GM21381 (cell line): ENCODE measurements at regions not wholly inside any gene's neighbourhood (a gene's known extent, or its start where the extent isn't known, plus 50 kb on each side); places are given as distances from the start of the nearest gene placed in this dataset.

Source experiments
- ATAC-seq: cut with Tn5 transposase; IDR thresholded peaks from one replicate; pipeline ENCODE4 v1.9.1; 2021; ENCODE audit warnings: mild to moderate bottlenecking, moderate library complexity; ENCODE audit not compliant: unreplicated experiment

DNA sequence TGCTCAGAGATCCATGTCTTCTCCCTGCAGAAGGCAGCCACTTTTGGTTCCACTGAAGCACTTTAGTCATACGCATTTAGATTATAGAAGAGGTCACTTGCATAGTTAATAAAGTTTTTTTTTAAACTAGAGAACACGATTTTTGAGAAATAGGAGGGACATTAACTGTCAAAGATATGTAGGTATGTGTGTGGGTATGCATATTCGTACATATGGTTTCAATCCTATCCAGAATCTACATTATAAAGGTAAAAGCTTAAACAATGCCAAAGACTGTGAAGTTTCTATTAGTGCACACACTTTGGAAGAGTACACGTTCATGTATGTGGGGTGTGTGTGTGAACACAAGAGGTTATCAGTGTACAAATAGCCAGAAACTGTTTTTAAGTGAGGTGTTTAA is 103.2 kb downstream of the BTBD3 start:
- no peak for ATAC-seq

DNA sequence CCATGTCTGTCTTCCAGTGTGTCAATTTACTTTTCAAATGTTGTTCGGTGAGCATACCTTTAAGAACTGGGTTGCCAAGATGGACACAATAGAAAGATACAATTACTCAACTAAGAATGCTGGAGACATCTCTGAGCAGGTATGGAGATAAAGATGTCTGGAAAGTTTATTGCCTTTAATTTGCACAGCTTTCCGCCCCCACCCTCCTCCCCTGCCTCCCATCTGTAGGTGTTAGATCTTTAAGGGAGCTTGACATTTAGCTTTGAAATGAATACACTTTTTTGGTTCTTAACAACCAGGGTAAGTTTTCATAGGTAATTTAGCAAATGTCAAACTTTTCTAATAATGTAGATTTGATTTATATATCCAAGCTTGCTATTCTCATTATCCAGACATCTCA is 104.4 kb downstream of the BTBD3 start:
- no peak for ATAC-seq

DNA sequence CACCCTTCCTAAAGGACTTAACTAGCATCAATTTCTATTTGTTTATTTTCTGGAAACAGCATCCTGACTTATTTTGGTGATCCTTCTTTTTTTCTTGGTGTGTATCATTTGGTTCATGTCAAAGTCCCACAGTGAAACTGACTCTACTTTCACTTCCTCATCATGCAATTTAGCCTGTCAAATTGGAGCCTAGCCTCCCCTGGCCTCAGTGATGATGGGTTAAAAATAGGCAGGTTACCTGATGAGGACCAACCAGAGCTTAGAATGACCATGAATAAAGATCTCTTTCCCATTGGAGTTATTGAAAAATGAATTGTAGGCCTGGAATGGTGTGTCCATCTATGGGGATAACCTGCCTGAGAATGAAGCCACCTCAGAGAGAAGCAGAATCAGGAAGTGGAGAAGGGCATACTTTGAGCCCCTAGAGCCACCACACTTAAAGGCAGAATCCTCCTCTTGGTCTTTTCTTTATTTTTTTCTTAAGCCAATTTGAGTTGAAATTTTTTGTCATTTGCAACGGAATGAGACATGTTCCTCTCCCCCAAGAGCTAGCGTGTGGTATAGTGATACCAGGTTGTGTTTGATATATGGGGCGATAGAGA is 105.6 kb downstream of the BTBD3 start:
- no peak for ATAC-seq

DNA sequence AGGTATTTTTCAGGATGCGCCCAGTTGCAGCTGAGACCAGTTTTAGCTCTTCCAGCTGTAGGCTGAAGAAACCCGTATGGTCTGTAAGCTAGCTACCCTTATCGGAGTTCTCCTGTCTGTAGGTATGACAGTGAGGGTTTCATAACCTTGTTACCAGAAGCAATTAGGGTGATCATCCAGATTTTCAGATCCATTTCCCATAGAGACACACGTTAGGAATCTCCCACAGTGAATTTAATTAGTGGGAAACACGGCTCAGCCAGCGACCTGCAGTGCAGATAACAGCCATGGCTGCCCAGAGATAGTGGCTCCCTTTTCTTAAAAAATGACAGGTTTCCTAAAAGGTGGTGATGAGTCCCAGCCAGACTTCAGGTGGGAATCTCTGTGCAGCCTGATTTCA is 111.1 kb downstream of the BTBD3 start:
- ATAC-seq: no peak

DNA sequence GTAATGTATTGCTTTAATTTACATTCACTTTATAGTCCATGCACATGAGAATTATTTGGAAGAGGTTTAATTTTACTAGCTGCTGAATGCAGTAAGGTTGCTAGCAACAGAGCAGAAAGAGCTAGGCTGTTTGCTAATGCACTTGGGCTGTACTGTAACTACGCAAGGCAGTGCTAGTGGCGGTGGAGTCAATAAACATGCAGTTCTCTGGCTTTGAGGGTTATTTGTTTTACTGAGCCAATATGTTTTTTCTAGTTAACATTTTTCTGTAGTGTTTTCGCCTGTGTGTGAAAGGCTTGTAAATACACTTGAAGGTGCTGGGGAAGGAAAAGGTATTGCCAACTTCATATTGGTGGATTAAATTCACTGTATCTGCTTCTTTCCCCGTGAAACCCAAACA is 112.8 kb downstream of the BTBD3 start:
- ATAC-seq: no peak

DNA sequence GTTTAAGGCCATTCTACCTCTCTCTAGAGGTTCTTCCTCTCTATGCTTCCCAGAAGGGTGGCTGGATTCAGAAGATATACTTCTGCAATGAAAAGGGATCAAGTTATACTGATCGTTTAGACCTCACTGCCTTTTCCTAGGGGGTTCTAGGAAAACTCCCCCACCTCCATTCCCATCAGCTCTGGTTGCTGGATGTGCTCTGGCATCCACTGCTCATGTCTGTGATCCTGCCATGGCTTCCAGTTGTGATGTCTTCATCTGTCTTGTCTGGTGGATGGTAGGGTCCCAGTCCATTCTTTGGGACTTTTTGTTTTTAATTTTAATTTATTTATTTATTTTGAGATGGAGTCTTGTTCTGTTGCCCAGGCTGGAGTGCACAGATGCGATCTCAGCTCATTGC is 118.4 kb downstream of the BTBD3 start:
- no peak for ATAC-seq

DNA sequence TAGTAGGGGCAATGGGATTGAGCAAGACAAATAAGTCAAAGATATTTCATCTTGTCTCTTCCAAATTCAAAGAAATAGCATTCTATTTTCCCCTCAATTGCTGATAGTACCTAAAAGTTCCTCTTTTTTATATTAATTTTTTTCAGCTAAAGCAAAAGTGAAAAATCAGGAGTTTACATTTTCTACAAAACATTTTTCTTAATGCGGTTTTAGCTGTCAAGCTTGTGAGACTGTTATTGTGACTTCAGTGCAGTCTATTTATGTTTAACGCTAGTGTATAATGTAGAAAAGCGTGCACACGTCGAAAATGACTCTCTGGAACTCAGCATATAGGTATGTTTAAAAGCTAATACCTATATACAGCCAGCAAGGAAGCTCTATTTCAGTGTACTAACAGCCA is 119.8 kb downstream of the BTBD3 start:
- ATAC-seq: no peak

DNA sequence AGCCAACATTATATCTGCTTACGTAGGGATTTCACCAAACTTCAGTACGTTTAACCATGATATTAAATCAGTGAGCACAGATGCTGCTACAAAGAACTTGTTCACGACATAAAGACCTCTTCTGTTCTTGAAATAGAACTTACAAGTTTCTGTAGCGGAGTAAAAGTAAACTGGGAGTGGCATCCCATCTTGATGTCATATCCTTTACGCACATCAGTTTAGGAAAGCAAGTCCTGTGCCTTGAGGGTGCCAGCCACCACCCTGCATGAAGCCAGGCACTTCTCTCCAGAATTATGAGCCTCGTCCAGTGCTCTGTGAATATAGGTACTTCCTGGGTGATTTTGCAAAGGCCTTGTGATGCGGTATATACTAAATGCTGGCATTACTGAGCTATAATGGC is 122.6 kb downstream of the BTBD3 start:
- ATAC-seq: no peak

DNA sequence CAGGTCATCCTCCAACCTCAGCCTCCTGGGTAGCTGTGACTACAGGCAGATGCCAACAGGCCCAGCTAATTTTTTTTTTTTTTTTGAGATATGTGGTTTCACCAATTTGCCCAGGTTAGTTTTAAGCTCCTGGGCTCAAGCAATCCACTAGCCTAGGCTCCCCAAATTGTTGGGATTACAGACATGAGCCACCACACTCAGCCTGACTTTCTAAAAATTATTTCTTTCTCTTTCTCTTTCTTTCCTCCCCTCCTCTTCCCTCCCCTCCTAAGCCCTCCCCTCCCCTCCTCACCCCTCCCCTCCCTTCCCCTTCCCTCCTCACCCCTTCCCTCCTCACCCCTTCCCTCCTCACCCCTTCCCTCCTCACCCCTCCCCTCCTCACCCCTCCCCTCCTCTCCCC is 127.3 kb downstream of the BTBD3 start:
- ATAC-seq: no peak

DNA sequence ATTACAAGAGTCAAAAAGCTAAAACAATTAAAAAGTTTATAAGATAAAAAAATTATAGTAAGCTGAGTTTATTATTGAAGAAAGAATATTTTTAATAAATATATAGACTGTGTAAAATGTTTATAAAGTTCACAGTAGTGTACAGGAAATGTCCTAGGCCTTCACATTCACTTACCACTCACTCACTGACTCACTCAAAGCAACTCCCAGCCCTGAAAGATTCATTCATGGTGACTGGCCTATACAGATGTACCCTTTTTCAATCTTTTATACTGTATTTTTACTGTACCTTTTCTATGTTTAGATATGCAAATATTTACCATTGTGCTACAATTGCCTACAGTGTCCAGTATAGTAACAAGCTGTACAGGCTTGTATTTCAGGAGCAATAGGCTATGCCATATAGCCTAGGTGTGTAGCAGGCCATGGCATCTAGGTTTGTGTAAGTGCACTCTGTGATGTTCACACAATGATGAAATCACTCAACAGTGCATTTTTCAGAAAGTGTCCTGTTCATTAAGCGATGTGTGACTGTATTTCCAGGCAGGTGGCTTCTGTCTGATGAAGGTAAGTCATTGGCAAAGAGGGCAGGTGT is 130.2 kb downstream of the BTBD3 start:
- ATAC-seq: no peak

DNA sequence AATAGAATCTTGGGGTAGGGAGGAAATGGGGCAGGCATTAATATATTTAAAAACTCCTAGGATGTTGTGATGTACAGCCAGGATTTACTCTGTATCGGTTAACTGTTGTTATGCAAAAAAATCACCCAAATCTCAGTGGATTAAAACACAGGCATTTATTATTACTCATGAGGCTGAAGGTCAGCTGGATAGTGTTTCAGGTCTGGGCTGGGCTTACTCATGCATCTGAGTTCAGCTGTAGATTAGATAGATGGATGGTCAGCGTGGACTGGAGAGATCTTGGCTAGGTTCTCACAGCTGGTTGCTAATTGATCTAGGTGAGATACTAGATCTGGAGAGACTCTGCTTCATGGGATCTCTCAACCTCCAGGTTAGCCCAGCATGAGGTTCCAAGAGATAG is 131.4 kb downstream of the BTBD3 start:
- no peak for ATAC-seq

DNA sequence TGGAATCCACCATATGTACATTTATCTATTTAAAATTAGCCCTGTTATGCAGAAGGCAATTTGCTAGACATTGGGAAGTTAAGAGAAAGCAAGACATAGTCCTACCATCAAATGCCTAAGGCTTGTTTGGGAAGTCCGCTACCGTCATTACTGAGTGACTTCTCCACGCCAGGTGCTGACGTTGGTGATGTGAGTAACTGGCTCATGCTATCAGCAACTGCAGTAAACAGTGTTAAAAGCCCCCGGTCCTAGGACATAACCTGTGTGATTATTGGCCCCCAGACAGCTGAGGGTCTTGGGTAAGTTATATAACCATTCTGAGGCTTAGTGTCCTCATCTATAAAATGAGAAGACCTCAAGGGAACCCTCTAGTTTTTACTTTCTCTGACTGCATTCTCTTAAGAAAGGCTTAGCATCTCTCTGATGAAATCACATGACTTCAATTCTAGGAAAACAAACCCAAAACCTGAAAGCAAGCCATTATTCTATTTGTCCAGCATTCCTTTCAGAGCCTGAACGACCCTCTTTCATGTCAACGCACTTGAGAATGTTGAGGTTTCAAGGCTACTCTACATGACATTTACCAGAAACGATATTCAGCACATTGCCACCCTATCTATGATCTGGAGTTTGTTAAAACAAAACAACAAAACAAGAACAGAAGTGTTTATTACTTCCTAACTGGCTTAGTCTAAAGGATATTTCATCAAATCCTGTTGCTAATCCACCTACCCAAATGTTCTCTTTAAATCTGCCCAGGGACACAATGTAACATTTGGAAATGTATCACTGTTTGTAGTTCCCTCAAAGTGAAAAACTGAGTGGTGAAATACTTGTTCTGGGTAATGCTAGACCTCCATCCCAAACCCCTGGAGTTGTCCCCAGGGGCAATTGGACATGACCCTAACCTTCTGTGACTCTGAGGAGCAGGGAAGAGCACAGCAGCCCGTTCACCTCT is 133.8 kb downstream of the BTBD3 start:
- no peak for ATAC-seq

DNA sequence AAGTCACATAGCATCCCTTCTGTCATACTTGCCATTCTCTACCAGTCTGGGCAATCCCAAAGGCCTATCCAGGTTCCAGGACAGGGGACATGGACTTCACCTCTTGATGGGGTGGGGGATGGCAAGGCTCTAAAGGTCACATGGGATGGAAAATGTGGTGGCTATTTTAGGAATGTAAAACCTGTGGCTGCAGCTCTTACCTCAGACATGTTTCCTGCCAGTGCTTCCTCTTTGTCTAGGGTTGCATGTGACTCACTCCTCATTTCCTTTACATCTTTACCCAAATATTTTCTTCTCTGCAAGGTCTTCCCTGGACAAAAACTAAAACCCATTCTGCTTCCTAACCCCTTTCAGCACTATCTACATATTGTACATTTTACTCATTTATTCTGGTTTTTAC is 135.7 kb downstream of the BTBD3 start:
- no peak for ATAC-seq

DNA sequence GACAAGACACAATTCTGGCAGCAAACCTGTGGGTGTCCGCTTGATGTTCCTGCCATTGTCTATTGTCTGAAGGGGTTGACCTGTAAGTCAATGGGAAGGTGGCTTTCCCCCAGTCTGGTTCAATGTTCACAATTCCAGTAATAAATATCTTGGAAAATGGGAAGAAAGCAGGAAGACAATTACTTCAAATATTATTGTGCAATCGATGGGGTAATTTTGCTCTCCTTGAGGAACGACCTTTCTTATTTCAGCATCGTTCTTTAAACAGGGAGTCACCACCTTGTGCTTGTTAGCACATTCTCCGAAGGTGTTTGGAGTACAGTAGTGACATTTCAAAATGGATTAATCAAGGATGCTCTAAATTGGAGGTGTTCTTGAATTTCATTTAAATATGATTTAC is 136.9 kb downstream of the BTBD3 start:
- ATAC-seq: no peak

DNA sequence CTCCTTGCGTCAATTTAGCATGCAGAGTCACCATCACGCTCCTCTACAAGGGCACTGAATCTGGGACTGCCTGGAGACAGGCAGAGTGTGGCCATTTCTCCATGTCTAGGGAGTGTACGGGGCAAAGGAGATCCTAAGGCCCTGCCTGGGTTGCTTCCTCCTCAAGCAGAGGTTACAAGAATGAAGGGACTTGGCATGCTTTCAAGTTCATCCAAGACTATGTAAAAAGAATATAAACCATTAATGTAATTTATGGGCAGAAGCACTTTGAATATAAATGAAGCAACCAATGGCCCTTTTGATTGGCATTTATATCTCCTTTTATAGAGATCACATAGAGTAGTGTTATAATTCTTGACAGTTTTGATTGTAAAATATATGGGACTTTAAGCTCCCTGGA is 137.5 kb downstream of the BTBD3 start:
- ATAC-seq: no peak

DNA sequence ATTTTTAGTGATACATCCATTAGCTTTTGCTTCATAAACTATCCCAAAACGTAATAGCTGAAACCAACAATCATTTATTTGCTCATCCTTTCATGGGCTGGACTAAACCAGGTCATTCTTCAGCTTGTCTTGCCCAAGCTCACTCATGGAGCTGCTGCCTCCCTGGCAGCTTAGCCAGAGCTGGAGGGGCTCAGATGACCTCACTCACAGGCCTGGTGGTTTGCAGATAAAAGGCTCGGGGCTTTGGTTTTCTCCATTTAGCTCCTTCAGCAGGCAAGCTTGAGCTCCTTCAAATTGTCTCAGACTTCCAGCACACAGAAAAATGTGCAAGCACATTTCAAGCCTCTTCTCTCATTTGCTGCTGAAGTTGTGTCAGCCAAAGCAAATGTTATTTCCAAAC is 139.1 kb downstream of the BTBD3 start:
- no peak for ATAC-seq

DNA sequence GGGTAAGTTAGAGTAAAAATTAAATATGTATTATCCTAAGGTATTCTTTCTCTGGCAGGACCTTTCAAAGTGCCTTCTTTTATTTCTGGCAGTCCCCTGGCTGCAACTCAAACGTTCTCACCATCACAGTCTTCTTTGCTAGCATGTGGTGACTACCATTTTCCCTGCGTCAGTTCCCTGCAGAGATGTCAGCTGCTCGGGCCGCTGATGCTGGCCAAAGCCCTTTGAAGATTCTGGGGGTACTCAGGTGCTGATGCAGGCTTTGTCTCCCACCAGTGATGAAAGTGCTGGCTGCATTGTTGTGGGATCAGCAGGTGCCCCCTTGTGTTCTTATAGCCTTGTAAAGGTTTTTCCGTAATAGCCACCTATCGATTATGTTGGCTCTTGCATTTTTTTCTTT is 140.1 kb downstream of the BTBD3 start:
- ATAC-seq: no peak

DNA sequence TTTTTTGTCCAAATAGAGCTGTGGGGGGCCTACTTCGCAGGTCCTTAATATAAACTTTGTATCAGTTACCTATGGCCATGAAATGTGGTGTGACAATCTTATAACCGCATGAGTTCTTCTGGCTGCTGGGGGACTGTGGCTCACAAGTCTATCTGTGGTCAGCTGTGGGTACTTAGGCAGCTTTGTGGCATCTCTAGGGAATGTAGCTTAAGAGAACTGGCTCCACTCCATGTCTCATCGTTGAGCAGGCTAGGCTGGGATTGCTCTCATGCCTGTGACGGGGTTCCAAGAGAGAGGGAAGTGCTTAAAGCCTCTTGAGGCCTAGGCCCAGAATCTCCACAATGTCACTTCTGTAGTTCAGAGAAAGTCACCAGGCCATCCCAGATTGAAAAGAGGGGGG is 140.5 kb downstream of the BTBD3 start:
- no peak for ATAC-seq

DNA sequence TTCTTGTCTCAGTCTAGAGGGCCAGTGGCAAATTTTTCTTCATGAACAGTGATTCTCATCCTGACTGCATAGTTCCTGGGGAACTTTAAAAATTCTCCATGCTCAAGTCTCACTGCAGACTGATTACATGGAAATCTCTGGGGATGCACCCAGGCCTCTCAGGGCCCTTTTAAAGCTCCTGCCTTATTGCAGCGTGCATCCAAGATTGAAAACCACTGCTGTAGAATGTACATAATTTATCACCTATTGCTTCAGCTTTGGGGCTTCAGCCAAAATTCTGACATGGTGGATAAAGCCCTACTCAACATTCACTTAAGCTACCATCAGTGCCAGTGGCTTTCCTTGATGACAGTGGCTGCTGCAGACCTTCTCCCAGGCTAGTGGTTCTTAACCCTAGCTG is 143.8 kb downstream of the BTBD3 start:
- no peak for ATAC-seq

DNA sequence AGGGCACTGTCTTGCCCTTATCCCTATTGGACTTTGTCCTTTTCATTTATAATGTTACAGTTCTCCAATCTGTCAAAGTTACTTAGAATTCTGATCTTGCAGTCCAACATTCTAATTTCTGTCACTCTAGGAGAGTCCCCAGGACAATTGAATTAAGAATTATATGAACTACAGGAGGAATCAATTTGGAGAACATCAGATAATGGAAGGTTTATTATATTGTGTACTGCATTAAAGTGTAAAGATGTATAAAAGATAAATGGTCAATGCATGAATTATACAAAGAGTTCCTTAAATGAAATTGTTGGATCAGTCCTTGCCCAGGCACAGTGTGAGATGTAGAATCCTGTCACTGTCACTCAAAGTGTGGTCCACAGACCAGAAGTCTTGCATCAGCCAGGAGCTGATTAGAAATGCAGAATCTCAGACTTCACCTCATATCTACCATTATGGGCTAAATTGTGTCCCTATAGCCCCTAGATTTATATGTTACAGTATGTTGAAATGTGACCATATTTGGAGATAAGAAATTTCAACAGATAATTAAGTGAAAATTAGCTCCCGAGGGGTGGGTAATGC is 145.5 kb downstream of the BTBD3 start:
- ATAC-seq: no peak

DNA sequence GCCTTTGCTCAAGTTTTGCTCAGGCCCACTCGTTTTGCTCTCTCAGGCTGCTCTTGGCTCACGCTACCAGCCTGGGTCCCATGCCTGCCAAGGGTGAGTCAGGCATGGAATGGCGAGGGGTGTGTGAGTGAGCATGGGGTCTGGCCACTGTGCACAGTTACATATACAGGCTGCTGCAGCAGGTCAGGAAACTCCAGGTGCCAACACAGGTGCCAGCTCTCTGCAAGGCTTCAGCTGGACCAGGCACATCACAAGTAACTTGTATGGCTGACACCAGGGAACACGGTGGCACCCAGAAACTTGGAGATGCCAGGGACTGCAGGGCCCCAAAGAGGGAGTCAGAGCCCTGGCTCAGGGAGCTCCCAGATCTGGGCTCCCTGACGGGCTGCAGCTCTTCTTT is 146.8 kb downstream of the BTBD3 start:
- ATAC-seq: no peak

DNA sequence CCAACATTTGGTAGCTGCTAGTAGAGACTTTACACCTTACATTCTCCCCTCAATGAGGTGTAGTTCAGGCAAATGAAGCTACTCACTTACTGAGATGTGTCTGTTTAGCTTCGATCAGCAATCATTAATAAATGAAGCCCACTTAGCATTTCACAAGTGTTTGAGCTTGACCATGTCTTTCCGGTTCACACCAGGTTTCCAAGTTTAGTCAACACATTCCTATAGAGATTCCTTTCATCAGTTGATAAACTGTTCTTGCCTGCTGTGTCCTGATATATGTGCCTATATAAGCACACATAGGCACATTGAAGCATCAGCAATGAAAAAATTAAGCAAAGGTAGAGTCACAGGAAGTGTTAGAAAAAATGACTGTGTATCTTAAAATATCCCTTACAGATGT is 150.0 kb downstream of the BTBD3 start:
- no peak for ATAC-seq
